HT1080 (cell line): ENCODE measurements at regions not wholly inside any gene's neighbourhood (a gene's known extent, or its start where the extent isn't known, plus 50 kb on each side); places are given as distances from the start of the nearest gene placed in this dataset.
A peak's percentile ranks its signal among the peaks of the same experiment; 100 is the strongest.

Source experiments
- DNase-seq: peaks from one replicate; pipeline ENCODE4 v3.0.0-alpha.2; 2015; ENCODE audit warnings: low read depth

- DNase-seq: no peak
Observed at GRCh38 chr6:40799296-40800140, 212.4 kb upstream of the LRFN2 start.

- no peak for DNase-seq
Observed at GRCh38 chr6:40798069-40798770, 211.1 kb upstream of the LRFN2 start.

GRCh38 chr6:40796260-40797221, 209.4 kb upstream of the LRFN2 start:
- DNase-seq: peak; percentile 34

GRCh38 chr6:40794586-40794985, 207.4 kb upstream of the LRFN2 start:
- no peak for DNase-seq

GRCh38 chr6:40792183-40792582, 205.0 kb upstream of the LRFN2 start:
- no peak for DNase-seq

- peak; percentile 82 for DNase-seq
Observed at GRCh38 chr6:40791004-40791403, 203.8 kb upstream of the LRFN2 start.

GRCh38 chr6:40788661-40789655, 201.8 kb upstream of the LRFN2 start:
- DNase-seq: no peak

GRCh38 chr6:40782355-40782754, 195.2 kb upstream of the LRFN2 start:
- no peak for DNase-seq

GRCh38 chr6:40780637-40781036, 193.5 kb upstream of the LRFN2 start:
- no peak for DNase-seq

GRCh38 chr6:40779409-40779808, 192.2 kb upstream of the LRFN2 start:
- DNase-seq: peak; percentile 96

GRCh38 chr6:40778918-40779317, 191.8 kb upstream of the LRFN2 start:
- no peak for DNase-seq

GRCh38 chr6:40778196-40778595, 191.0 kb upstream of the LRFN2 start:
- peak; percentile 95 for DNase-seq

- DNase-seq: no peak
Observed at GRCh38 chr6:40774932-40775331, 187.8 kb upstream of the LRFN2 start.

- DNase-seq: no peak
Observed at GRCh38 chr6:40770794-40771193, 183.6 kb upstream of the LRFN2 start.

GRCh38 chr6:40764726-40765125, 177.6 kb upstream of the LRFN2 start:
- no peak for DNase-seq

GRCh38 chr6:40762981-40763380, 175.8 kb upstream of the LRFN2 start:
- peak; percentile 15 for DNase-seq

- no peak for DNase-seq
Observed at GRCh38 chr6:40760887-40761286, 173.7 kb upstream of the LRFN2 start.

GRCh38 chr6:40759838-40760237, 172.7 kb upstream of the LRFN2 start:
- no peak for DNase-seq

- no peak for DNase-seq
Observed at GRCh38 chr6:40759264-40759663, 172.1 kb upstream of the LRFN2 start.

GRCh38 chr6:40755749-40756452, 168.7 kb upstream of the LRFN2 start:
- DNase-seq: peak; percentile 92
